Activated CD4-positive, alpha-beta memory T cell treated with anti-CD3 and anti-CD28 coated beads for 36 hours (primary cell): ENCODE measurements at regions not wholly inside any gene's neighbourhood (a gene's known extent, or its start where the extent isn't known, plus 50 kb on each side); places are given as distances from the start of the nearest gene placed in this dataset.

Source experiments
- CTCF ChIA-PET: fragments of 350-600 bp; sonication (Branson Sonifier 250); formaldehyde crosslinking; loops from one replicate; lab custom pipeline; 2021; ENCODE audit warnings: antibody characterized with exemption, inconsistent platforms; lab: Charles Lee
- POLR2A ChIA-PET: fragments of 350-600 bp; sonication (Branson Sonifier 250); formaldehyde crosslinking; loops from one replicate; lab custom pipeline; 2021; ENCODE audit warnings: antibody characterized with exemption; lab: Charles Lee
- DNase-seq: peaks from one replicate; pipeline ENCODE4 v3.0.0-alpha.2; 2020
- H3K27ac Mint-ChIP-seq: one replicate; pipeline ENCODE4 v1.8.0; 2021; ENCODE audit warnings: mixed read lengths
- H3K27me3 Mint-ChIP-seq: one replicate; pipeline ENCODE4 v1.8.0; 2021; ENCODE audit warnings: mixed read lengths
- H3K36me3 Mint-ChIP-seq: one replicate; pipeline ENCODE4 v1.8.0; 2021; ENCODE audit warnings: mixed read lengths
- H3K4me1 Mint-ChIP-seq: one replicate; pipeline ENCODE4 v1.8.0; 2021; ENCODE audit warnings: low read depth, mixed read lengths
- H3K4me3 Mint-ChIP-seq: one replicate; pipeline ENCODE4 v1.8.0; 2021; ENCODE audit warnings: mild to moderate bottlenecking, mixed read lengths
- H3K9me3 Mint-ChIP-seq: one replicate; pipeline ENCODE4 v1.8.0; 2021; ENCODE audit warnings: mixed read lengths
- intact Hi-C: fragments of 100-400 bp; cut with micrococcal nuclease; formaldehyde crosslinking; loops from one replicate; pipeline ENCODE4 v1.15.1; 2023

DNA sequence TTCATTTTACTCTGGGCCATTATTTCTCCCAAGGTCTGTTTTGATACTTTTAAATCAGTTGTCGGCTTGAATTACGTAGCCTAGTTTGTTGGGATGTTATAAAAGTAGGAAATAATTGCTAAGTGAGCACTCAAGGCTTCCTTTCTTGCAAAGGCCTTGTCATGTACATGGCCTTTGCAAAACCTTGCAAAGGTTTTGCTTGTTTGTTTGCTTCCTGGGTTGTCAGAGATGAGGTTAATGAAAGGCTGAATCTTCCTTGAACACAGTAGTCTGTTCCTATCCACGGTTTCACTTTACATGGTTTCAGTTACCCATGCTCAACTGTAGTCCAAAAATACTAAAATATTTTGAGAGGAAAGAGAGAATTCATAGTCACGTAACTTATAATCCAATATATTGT, 113.5 kb downstream of the NAA11 start:
- H3K9me3 Mint-ChIP-seq: no peaks in the 10 kb centered on the region
- no peaks in the 10 kb centered on the region for H3K27me3 Mint-ChIP-seq
- H3K4me1 Mint-ChIP-seq: no peaks in the 10 kb centered on the region
- intact Hi-C loops: no loop called here
- DNase-seq: no peak
- ChIA-PET POLR2A (no interaction called here), CTCF (no interaction called here)
- H3K36me3 Mint-ChIP-seq: no peaks in the 10 kb centered on the region
- H3K27ac Mint-ChIP-seq: no peak overlapping the region
- no peak overlapping the region for H3K4me3 Mint-ChIP-seq

DNA sequence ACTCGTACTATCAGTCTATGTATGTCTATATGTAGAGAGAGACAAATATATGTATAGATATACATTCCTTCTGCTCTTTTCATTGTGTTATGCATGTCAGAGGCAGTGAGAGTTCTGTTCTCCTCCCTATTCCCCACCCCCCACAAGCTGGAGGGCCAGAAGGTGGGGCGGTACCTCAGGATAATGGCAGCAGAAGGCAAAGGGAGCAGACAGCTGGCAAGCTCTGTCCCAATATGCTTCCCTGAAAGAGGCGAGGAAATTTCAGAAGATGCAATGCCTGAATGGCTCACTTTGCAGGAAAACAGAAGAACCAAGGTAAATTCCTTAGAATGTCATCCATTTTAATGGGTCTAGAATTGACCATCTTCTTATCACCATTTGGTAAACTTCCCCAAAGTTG, 114.4 kb downstream of the NAA11 start:
- ChIA-PET CTCF (no interaction called here), POLR2A (no interaction called here)
- Mint-ChIP-seq H3K9me3 (no peaks in the 10 kb centered on the region), H3K27ac (no peak overlapping the region), H3K4me1 (no peaks in the 10 kb centered on the region), H3K4me3 (no peak overlapping the region), H3K36me3 (no peaks in the 10 kb centered on the region), H3K27me3 (no peaks in the 10 kb centered on the region)
- no peak for DNase-seq
- intact Hi-C loops: no loop called here

DNA sequence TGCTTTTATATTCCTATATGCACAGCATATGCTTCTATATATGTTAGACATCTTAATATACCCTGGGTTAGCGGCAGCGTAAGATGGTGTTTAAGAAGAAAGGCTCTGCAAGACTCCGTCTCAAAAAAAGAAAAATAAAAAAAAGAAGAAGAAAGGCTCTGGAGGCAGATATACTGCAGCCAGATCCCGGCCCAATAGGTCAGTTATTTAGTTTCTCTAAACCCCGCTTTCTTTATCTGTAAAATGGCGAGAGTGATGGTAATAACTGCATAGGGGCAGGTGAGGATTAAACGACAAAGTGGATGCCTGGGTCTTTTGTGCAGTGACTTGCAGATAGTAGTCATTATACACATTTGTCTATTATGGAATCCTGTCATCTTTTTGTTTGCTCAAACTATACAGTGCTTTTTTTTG, 115.2 kb downstream of the NAA11 start:
- POLR2A ChIA-PET: no interaction called here
- no peaks in the 10 kb centered on the region for H3K4me1 Mint-ChIP-seq
- no peak for DNase-seq
- no peaks in the 10 kb centered on the region for H3K36me3 Mint-ChIP-seq
- intact Hi-C loops: no loop called here
- no peaks in the 10 kb centered on the region for H3K27me3 Mint-ChIP-seq
- no peak overlapping the region for H3K4me3 Mint-ChIP-seq
- no peaks in the 10 kb centered on the region for H3K9me3 Mint-ChIP-seq
- CTCF ChIA-PET: no interaction called here
- no peak overlapping the region for H3K27ac Mint-ChIP-seq

DNA sequence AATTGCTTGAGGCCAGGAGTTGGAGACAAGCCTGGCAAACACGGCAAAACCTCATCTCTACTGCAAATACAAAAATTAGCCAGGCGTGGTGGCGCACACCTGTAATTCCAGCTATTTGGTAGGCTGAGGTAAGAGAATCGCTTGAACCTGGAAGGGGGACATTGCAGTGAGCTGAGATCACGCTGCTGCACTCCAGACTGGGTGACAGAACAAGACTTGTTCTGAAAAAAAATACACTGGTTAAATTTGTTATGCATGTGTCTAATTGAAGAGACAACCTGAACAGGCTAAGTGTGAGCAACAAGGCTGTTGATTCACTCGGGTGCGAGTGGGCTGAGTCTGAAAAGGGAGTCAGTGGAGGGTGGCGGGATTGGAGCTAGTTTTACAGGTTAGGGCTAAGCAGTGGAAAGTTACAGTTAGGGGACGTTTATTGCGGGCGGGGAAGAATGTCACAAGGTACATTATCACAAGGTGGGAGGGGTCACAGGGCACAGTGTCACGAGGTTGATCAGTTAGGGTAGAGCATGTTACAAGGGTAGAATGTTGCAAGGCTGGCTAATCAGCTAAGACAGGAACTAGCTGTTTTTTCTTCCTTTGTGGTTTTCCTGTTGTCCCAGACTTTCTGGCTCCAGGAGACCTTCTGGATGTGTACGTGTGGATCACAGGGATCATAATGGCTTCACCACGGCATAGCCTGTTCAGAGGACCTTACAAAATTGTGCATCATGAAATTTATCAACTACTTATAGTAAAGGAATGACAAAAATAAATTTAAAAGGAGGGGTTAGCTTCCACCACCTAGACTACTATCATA, 115.8 kb downstream of the NAA11 start:
- no peak overlapping the region for H3K4me3 Mint-ChIP-seq
- CTCF ChIA-PET: no interaction called here
- no peak overlapping the region for H3K27ac Mint-ChIP-seq
- DNase-seq: no peak
- no peaks in the 10 kb centered on the region for H3K4me1 Mint-ChIP-seq
- H3K36me3 Mint-ChIP-seq: no peaks in the 10 kb centered on the region
- H3K27me3 Mint-ChIP-seq: no peaks in the 10 kb centered on the region
- POLR2A ChIA-PET: interaction anchor here (0.6 kb wide), 1 partner anchor 534 kb away, joined by 3 read pairs; no protein-coding TSS in a partner anchor
- H3K9me3 Mint-ChIP-seq: no peaks in the 10 kb centered on the region
- intact Hi-C loops: no loop called here

DNA sequence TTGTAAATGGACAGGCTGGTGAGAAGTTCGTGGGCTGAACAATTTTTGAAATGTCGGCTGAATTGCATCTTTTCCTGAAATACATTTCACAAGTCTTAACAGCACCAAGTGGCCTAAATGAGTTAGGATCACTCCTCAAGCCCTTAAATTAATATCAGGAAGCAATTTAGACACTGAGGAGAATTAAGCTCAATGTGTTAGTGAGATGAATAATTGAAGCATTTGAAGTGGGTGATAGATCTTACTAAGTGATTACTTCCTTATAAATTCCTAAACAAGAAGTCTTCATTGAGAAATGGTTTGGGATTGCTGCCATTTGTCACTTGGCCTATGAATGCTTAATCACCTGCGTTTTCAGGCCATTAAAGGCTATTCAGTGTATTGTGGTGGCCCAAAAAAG, 116.8 kb downstream of the NAA11 start:
- Mint-ChIP-seq H3K4me1 (no peaks in the 10 kb centered on the region), H3K27me3 (no peaks in the 10 kb centered on the region), H3K36me3 (no peaks in the 10 kb centered on the region), H3K9me3 (no peaks in the 10 kb centered on the region), H3K27ac (no peak overlapping the region), H3K4me3 (no peak overlapping the region)
- ChIA-PET CTCF (no interaction called here), POLR2A (no interaction called here)
- no peak for DNase-seq
- intact Hi-C loops: no loop called here

DNA sequence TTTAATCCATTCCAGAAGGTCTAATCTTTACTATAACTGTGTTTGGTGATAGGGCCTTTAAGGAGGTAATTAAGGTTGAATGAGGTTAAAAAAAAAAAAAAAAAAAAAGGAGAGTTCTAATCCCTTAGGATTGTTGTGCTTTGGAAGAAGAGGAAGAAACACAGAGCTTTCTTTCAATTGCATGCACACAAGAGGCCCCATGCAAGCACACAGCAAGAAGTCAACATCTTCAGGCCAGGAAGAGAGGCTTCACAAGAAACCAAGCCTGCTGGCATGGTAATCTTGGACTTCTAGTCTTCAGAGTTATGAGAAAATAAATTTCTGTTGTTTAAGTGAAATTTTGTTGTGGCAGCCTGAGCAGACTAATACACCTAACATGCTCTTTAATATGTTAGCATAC, 118.6 kb downstream of the NAA11 start:
- H3K4me1 Mint-ChIP-seq: no peaks in the 10 kb centered on the region
- ChIA-PET CTCF (no interaction called here), POLR2A (no interaction called here)
- H3K36me3 Mint-ChIP-seq: no peaks in the 10 kb centered on the region
- no peaks in the 10 kb centered on the region for H3K9me3 Mint-ChIP-seq
- H3K27ac Mint-ChIP-seq: no peak overlapping the region
- intact Hi-C loops: no loop called here
- H3K4me3 Mint-ChIP-seq: no peak overlapping the region
- no peak for DNase-seq
- no peaks in the 10 kb centered on the region for H3K27me3 Mint-ChIP-seq

DNA sequence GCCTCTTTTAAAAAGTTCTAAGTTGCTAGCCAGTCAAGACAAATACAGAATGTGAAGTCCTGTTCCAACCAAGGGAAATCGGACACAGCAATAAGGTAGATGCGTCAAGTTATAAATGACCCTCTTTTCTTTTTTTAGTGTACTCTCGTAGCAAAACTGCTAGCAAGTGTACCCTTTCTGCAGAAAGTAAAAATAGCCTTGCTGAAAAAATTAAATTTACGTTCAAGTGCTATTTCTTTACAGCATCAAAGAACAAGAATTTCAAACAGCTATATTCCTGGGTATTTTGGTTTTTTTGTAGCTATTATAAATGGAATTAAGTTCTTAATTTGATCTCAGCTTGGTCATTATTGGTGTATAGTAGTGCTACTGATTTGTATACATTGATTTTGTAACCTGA, 119.2 kb downstream of the NAA11 start:
- intact Hi-C loops: no loop called here
- H3K27ac Mint-ChIP-seq: no peak overlapping the region
- H3K4me3 Mint-ChIP-seq: no peak overlapping the region
- no peaks in the 10 kb centered on the region for H3K36me3 Mint-ChIP-seq
- H3K4me1 Mint-ChIP-seq: no peaks in the 10 kb centered on the region
- POLR2A ChIA-PET: no interaction called here
- no peak for DNase-seq
- CTCF ChIA-PET: no interaction called here
- H3K27me3 Mint-ChIP-seq: no peaks in the 10 kb centered on the region
- H3K9me3 Mint-ChIP-seq: no peaks in the 10 kb centered on the region

DNA sequence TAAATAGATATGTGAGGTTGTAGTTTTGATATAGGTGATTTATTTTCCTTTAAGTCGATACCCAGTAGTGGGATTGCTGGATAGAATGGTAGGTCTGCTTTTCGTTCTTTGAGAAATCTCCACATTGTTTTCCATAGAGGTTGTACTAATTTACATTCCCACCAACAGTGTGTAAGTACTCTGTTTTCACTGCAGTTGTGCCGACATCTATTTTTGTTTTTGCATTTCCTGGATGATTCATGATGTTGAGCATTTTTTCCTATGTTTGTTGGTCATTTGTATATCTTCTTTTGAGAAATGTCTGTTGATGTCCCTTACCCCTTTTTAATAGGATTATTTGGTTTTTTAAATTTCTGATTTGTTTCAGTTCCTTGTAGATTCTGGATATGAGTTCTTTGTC, 120.7 kb downstream of the NAA11 start:
- POLR2A ChIA-PET: no interaction called here
- Mint-ChIP-seq H3K27ac (no peak overlapping the region), H3K27me3 (no peaks in the 10 kb centered on the region), H3K4me1 (no peaks in the 10 kb centered on the region), H3K36me3 (no peaks in the 10 kb centered on the region), H3K9me3 (no peaks in the 10 kb centered on the region), H3K4me3 (no peak overlapping the region)
- intact Hi-C loops: no loop called here
- DNase-seq: no peak
- CTCF ChIA-PET: no interaction called here

DNA sequence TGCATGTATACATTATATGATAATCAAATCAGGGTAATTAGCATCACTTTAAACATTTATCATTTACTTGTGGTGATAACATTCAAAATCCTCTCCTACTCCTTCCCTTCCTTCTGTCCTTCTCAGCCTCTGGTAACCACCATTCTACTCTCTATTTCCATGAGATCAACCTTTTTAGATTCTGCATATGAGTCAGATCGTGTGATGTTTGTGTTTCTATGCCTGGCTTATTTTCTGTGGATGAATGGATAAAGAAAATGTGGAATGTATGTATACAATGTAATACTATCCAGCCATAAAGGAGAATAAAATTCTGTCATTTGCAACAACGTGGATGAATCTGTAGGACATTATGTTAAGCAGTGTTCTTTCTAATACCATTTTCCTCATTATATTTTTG, 123.9 kb downstream of the NAA11 start:
- Mint-ChIP-seq H3K27ac (no peak overlapping the region), H3K4me3 (no peak overlapping the region), H3K36me3 (no peaks in the 10 kb centered on the region), H3K27me3 (no peaks in the 10 kb centered on the region), H3K4me1 (no peaks in the 10 kb centered on the region), H3K9me3 (no peaks in the 10 kb centered on the region)
- ChIA-PET POLR2A (no interaction called here), CTCF (no interaction called here)
- intact Hi-C loops: no loop called here
- DNase-seq: no peak

DNA sequence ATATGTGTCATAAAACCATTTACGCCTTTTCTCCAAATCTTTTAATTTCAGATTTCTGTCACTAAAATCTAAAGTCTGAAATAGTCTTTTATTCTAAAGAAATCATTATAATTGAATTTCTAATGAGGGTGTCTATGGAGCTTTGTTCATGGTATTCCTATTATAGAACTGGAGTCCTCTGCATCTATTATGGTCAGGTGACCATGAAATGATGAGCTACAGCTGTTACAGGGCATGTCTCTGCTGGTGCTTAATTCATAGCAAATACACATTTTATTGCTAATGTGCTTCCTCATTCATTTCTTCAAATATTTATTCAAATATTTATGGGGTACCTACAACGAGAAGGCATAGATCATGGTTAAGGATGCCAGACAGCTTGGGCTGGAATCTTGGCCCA, 126.1 kb downstream of the NAA11 start:
- Mint-ChIP-seq H3K27ac (no peak overlapping the region), H3K36me3 (no peaks in the 10 kb centered on the region), H3K9me3 (no peaks in the 10 kb centered on the region), H3K4me1 (no peaks in the 10 kb centered on the region), H3K4me3 (no peak overlapping the region), H3K27me3 (no peaks in the 10 kb centered on the region)
- ChIA-PET CTCF (no interaction called here), POLR2A (no interaction called here)
- DNase-seq: no peak
- intact Hi-C loops: no loop called here

DNA sequence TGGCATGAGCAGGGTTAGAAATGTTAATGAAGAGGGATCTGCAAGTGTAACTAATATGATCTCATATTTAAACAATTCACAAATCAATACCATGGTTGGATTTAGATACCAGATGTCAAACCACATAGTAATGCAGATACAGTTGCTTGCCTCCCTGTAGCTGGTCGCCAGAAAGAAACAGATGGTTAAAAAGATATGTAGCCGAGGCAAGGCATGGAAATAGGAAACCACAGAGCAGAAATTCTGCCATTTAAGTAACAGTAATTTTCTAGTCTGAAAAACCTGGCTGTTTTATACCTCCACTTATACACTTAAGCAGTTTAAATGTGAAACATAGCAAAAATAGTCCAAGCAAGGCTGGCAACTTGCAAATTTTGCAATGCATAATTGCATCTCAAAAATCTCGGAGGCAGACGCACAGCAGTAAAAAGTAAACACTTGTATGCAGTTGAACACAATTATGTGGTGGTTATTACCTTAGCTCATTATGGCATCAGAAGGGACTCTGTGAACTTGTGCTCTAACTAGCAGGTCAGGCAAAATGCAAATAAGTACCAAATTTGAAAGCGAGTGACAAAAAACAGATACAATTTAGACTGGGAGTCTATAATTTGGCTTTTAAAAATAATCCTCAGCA, 126.8 kb downstream of the NAA11 start:
- Mint-ChIP-seq H3K36me3 (no peaks in the 10 kb centered on the region), H3K4me3 (no peak overlapping the region), H3K27me3 (no peaks in the 10 kb centered on the region), H3K4me1 (no peaks in the 10 kb centered on the region), H3K9me3 (no peaks in the 10 kb centered on the region), H3K27ac (no peak overlapping the region)
- DNase-seq: no peak
- intact Hi-C loops: no loop called here
- CTCF ChIA-PET: no interaction called here
- POLR2A ChIA-PET: no interaction called here

DNA sequence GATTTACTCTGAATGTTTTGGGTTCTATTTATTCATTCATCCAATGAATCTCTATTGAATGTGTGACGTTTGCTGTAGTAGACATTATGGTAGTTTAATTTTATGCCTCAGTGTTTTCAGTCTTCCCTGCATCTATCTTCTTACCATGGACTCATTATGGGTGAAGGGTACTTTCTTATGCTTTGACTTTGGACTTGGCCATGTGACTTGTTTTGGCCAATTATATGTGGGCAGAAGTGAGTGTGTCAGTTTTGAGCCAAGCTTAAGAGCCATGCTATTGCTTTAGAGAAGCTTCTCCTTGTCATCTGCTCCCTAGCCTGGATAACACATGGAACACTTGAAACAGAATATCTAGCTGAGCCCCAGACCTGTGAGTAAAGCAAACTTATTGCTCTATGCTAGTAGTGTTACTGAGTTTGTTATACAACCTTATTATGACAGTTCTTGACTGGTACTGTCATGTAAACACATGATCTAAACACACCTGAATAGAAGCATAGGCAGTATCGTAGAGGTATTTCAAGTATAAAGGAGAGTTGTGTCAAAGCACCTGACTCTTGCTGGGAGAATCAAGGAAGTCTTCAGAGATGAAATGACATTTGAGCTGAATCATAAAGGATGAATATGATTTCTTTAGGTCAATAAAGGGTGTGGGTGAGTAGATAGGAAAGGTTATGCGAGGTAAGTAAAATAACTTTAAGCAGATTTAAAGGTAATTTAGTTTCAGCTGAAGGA, 128.4 kb downstream of the NAA11 start:
- no peaks in the 10 kb centered on the region for H3K4me1 Mint-ChIP-seq

More for the DNA sequence above, 128.4 kb downstream of the NAA11 start:
- no peaks in the 10 kb centered on the region for H3K27me3 Mint-ChIP-seq
- ChIA-PET POLR2A (no interaction called here), CTCF (no interaction called here)
- H3K36me3 Mint-ChIP-seq: no peaks in the 10 kb centered on the region
- no peak overlapping the region for H3K4me3 Mint-ChIP-seq
- intact Hi-C loops: no loop called here
- H3K27ac Mint-ChIP-seq: no peak overlapping the region
- H3K9me3 Mint-ChIP-seq: no peaks in the 10 kb centered on the region
- DNase-seq: no peak
